Breast epithelium (tissue), 3 donors: ENCODE measurements at regions not wholly inside any gene's neighbourhood (a gene's known extent, or its start where the extent isn't known, plus 50 kb on each side); places are given as distances from the start of the nearest gene placed in this dataset.

Experiments
- POLR2A ChIP-seq: fragments of 450-650 bp; IDR thresholded peaks from one replicate; pipeline ENCODE4 v1.6.1; 2016; ENCODE audit warnings: antibody characterized with exemption, mild to moderate bottlenecking, moderate library complexity
- TF ChIP-seq, protein P1 (sequence below), 3 donors: fragments of 450-650 bp; IDR thresholded peaks; one replicate each; pipeline ENCODE4 v1.5.1; 2016 to 2017; ENCODE audit warnings: antibody characterized with exemption in 3 of 3, mild to moderate bottlenecking in 3 of 3, moderate library complexity in 3 of 3

- TF ChIP-seq, protein P1, sequence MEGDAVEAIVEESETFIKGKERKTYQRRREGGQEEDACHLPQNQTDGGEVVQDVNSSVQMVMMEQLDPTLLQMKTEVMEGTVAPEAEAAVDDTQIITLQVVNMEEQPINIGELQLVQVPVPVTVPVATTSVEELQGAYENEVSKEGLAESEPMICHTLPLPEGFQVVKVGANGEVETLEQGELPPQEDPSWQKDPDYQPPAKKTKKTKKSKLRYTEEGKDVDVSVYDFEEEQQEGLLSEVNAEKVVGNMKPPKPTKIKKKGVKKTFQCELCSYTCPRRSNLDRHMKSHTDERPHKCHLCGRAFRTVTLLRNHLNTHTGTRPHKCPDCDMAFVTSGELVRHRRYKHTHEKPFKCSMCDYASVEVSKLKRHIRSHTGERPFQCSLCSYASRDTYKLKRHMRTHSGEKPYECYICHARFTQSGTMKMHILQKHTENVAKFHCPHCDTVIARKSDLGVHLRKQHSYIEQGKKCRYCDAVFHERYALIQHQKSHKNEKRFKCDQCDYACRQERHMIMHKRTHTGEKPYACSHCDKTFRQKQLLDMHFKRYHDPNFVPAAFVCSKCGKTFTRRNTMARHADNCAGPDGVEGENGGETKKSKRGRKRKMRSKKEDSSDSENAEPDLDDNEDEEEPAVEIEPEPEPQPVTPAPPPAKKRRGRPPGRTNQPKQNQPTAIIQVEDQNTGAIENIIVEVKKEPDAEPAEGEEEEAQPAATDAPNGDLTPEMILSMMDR (IDR thresholded peaks at IDR 0.05) = no peak
- TF ChIP-seq POLR2A = no peak
Measured at GRCh38 chr5:59988396-59988795, 94.9 kb upstream of the PDE4D start.
